SK-N-SH treated with all-trans-retinoic acid at 6 μM for 48 hours (cell line): ENCODE measurements at regions not wholly inside any gene's neighbourhood (a gene's known extent, or its start where the extent isn't known, plus 50 kb on each side); places are given as distances from the start of the nearest gene placed in this dataset.

Source experiments
- ATAC-seq: fragments of 200-7000 bp; cut with Tn5 transposase; 3 replicates; pipeline ENCODE4 v1.9.1; 2020; ENCODE audit warnings: mild to moderate bottlenecking, moderate library complexity
- BACH2 ChIP-seq: fragments of 250-450 bp; sonication (Bioruptor Pico); IDR thresholded peaks from 2 replicates; pipeline ENCODE4 v1.9.0; 2021; ENCODE audit warnings: mild to moderate bottlenecking, borderline replicate concordance
- CREB5 ChIP-seq: fragments of 250-450 bp; sonication (Bioruptor Pico); IDR thresholded peaks from 2 replicates; pipeline ENCODE4 v1.5.1; 2020; ENCODE audit warnings: low read depth, mild to moderate bottlenecking, moderate library complexity
- CSDC2 ChIP-seq: fragments of 250-450 bp; sonication (Bioruptor Pico); IDR thresholded peaks from 2 replicates; pipeline ENCODE4 v1.5.0; 2020; ENCODE audit warnings: mild to moderate bottlenecking, moderate library complexity
- CSRNP3 ChIP-seq: fragments of 250-450 bp; sonication (Bioruptor Pico); IDR thresholded peaks from 2 replicates; pipeline ENCODE4 v1.5.1; 2021; ENCODE audit warnings: mild to moderate bottlenecking, moderate library complexity
- ESRRG ChIP-seq: fragments of 250-450 bp; sonication (Bioruptor Pico); IDR thresholded peaks from 2 replicates; pipeline ENCODE4 v1.6.1; 2021; ENCODE audit warnings: mild to moderate bottlenecking
- GLIS3 ChIP-seq: fragments of 250-450 bp; sonication (Bioruptor Pico); IDR thresholded peaks from 2 replicates; pipeline ENCODE4 v1.5.0; 2020; ENCODE audit warnings: mild to moderate bottlenecking, moderate library complexity
- OSR1 ChIP-seq: fragments of 250-450 bp; sonication (Bioruptor Pico); IDR thresholded peaks from 2 replicates; pipeline ENCODE4 v1.8.0; 2022; ENCODE audit warnings: moderate library complexity, mild to moderate bottlenecking, inconsistent platforms
- POU6F1 ChIP-seq: fragments of 250-450 bp; sonication (Bioruptor Pico); IDR thresholded peaks from 2 replicates; pipeline ENCODE4 v1.8.0; 2021; ENCODE audit warnings: low read depth, mild to moderate bottlenecking, moderate library complexity, borderline replicate concordance
- PPARA ChIP-seq: fragments of 250-450 bp; sonication (Bioruptor Pico); IDR thresholded peaks from 2 replicates; pipeline ENCODE4 v1.5.0; 2020; ENCODE audit warnings: mild to moderate bottlenecking, borderline replicate concordance
- SNAI2 ChIP-seq: fragments of 250-450 bp; sonication (Bioruptor Pico); IDR thresholded peaks from 2 replicates; pipeline ENCODE4 v1.5.0; 2020; ENCODE audit warnings: mild to moderate bottlenecking, moderate library complexity
- TCF4 ChIP-seq: fragments of 250-450 bp; sonication (Bioruptor Pico); IDR thresholded peaks from 2 replicates; pipeline ENCODE4 v1.8.0; 2021; ENCODE audit warnings: mild to moderate bottlenecking, moderate library complexity, borderline replicate concordance
- TOX ChIP-seq: fragments of 250-450 bp; sonication (Bioruptor Pico); IDR thresholded peaks from 2 replicates; pipeline ENCODE4 v1.8.0; 2021; ENCODE audit warnings: mild to moderate bottlenecking, moderate library complexity, borderline replicate concordance
- ZC3H10 ChIP-seq: fragments of 250-450 bp; sonication (Bioruptor Pico); IDR thresholded peaks from 2 replicates; pipeline ENCODE4 v1.5.1; 2021; ENCODE audit warnings: mild to moderate bottlenecking, moderate library complexity
- ZFP3 ChIP-seq: fragments of 250-450 bp; sonication (Bioruptor Pico); IDR thresholded peaks from 2 replicates; pipeline ENCODE4 v1.5.0; 2020; ENCODE audit warnings: mild to moderate bottlenecking, moderate library complexity
- ZFP30 ChIP-seq: fragments of 450-650 bp; formaldehyde crosslinking; IDR thresholded peaks from 2 replicates; pipeline ENCODE4 v1.5.0; 2022; ENCODE audit warnings: mild to moderate bottlenecking, moderate library complexity
- ZNF565 ChIP-seq: fragments of 450-650 bp; formaldehyde crosslinking; conservative IDR thresholded peaks from 2 replicates; pipeline ENCODE4 v1.5.0; 2020; ENCODE audit warnings: low read depth, mild to moderate bottlenecking, moderate library complexity
- ZNF70 ChIP-seq: fragments of 450-650 bp; formaldehyde crosslinking; IDR thresholded peaks from 2 replicates; pipeline ENCODE4 v1.5.0; 2020; ENCODE audit warnings: mild to moderate bottlenecking, moderate library complexity
- ZNF8 ChIP-seq: fragments of 450-650 bp; formaldehyde crosslinking; IDR thresholded peaks from 2 replicates; pipeline ENCODE4 v1.5.0; 2020; ENCODE audit warnings: mild to moderate bottlenecking, moderate library complexity
- TF ChIP-seq, protein P1 (sequence below): fragments of 250-450 bp; sonication (Bioruptor Pico); IDR thresholded peaks from 2 replicates; pipeline ENCODE4 v1.5.0; 2020; ENCODE audit warnings: mild to moderate bottlenecking, moderate library complexity

DNA sequence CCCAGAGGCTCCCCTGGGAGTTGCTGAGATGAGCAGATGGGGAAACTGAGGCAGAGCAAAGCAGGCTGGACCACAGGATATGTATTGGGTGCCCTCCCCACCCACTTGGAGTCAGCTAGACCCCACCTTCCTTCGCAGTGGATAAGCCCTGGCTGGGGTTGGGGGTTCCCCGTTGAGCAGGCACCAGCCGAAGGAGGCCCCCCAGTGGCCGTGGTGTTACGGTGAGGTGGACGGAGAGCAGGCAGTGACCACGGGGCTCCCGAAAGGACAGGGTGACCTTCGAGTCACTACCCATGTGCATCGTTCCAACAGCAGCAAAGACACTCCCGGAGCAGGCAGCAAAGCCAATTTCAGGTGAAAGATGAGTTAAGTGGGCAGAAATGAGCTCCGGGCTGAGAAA, 62.4 kb upstream of the ADGRE5 start:
- peak; percentile 51; the same call in 1 of the 3 replicates for ATAC-seq
- TF ChIP-seq ZNF565 (CRISPR knock-in tag), result no peak
- no peak for TF ChIP-seq OSR1 (CRISPR knock-in tag)
- TF ChIP-seq, protein P1, sequence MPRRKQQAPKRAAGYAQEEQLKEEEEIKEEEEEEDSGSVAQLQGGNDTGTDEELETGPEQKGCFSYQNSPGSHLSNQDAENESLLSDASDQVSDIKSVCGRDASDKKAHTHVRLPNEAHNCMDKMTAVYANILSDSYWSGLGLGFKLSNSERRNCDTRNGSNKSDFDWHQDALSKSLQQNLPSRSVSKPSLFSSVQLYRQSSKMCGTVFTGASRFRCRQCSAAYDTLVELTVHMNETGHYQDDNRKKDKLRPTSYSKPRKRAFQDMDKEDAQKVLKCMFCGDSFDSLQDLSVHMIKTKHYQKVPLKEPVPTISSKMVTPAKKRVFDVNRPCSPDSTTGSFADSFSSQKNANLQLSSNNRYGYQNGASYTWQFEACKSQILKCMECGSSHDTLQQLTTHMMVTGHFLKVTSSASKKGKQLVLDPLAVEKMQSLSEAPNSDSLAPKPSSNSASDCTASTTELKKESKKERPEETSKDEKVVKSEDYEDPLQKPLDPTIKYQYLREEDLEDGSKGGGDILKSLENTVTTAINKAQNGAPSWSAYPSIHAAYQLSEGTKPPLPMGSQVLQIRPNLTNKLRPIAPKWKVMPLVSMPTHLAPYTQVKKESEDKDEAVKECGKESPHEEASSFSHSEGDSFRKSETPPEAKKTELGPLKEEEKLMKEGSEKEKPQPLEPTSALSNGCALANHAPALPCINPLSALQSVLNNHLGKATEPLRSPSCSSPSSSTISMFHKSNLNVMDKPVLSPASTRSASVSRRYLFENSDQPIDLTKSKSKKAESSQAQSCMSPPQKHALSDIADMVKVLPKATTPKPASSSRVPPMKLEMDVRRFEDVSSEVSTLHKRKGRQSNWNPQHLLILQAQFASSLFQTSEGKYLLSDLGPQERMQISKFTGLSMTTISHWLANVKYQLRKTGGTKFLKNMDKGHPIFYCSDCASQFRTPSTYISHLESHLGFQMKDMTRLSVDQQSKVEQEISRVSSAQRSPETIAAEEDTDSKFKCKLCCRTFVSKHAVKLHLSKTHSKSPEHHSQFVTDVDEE, result no peak
- TF ChIP-seq CREB5, result no peak
- no peak for TF ChIP-seq PPARA
- no peak for TF ChIP-seq POU6F1 (CRISPR knock-in tag)
- no peak for TF ChIP-seq ZFP30
- TF ChIP-seq ZNF70 (CRISPR knock-in tag), result no peak

- TF ChIP-seq ZC3H10 (no peak), CSRNP3 (CRISPR knock-in tag) (no peak), CSDC2 (CRISPR knock-in tag) (no peak), ZNF565 (CRISPR knock-in tag) (no peak), BACH2 (CRISPR knock-in tag) (no peak), ZNF70 (CRISPR knock-in tag) (no peak), GLIS3 (CRISPR knock-in tag) (no peak), TCF4 (CRISPR knock-in tag) (no peak), POU6F1 (CRISPR knock-in tag) (no peak), CREB5 (no peak)
- TF ChIP-seq, protein P1, result no peak
- no peak for ATAC-seq
These were observed 64.1 kb upstream of the ADGRE5 start for GRCh38 chr19:14317157-14317556.

DNA sequence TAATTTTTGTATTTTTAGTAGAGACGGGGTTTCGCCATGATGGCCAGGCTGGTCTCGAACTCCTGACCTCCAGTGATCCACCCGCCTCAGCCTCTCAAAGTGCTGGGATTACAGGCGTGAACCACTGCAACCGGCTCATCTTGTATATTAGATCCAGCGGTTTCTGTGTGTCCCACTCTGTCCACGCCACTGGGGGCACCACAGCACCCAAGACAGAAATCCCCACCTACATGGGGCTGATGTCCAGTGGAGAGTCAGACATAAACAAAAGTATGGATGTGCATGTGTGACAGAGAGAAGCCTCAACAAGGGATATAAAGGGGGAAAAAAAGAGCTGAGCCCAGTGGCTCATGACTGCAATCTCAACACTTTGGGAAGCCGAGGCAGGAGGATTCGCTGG, 65.8 kb upstream of the ADGRE5 start:
- ATAC-seq, result no peak
- TF ChIP-seq SNAI2 (CRISPR knock-in tag), result no peak
- no peak for TF ChIP-seq ZNF8 (CRISPR knock-in tag)
- no peak for TF ChIP-seq CSRNP3 (CRISPR knock-in tag)
- TF ChIP-seq GLIS3 (CRISPR knock-in tag), result no peak
- TF ChIP-seq OSR1 (CRISPR knock-in tag), result no peak
- TF ChIP-seq BACH2 (CRISPR knock-in tag), result no peak
- no peak for TF ChIP-seq ESRRG (CRISPR knock-in tag)
- no peak for TF ChIP-seq CSDC2 (CRISPR knock-in tag)
- TF ChIP-seq ZC3H10, result no peak
- TF ChIP-seq ZNF70 (CRISPR knock-in tag), result no peak
- no peak for TF ChIP-seq ZFP3
- no peak for TF ChIP-seq TOX (CRISPR knock-in tag)
- TF ChIP-seq TCF4 (CRISPR knock-in tag), result no peak
- no peak for TF ChIP-seq ZNF565 (CRISPR knock-in tag)
